Right cardiac atrium (tissue), 5 donors: ENCODE measurements at regions not wholly inside any gene's neighbourhood (a gene's known extent, or its start where the extent isn't known, plus 50 kb on each side); places are given as distances from the start of the nearest gene placed in this dataset.

Experiments
- ATAC-seq, 2 donors: fragments of 200-7000 bp; cut with Tn5 transposase; one replicate each; pipeline versions ENCODE4 v1.8.0 to v1.9.1; 2020; ENCODE audit warnings: moderate library complexity in 2 of 2, mild to moderate bottlenecking in 1 of 2
- DNase-seq, 3 donors: peaks; one replicate each; pipeline ENCODE4 v3.0.0-alpha.2; 2020
- H3K27ac ChIP-seq: one replicate; pipeline ENCODE4 v1.5.1; 2013; ENCODE audit warnings: mild to moderate bottlenecking, low read length, control low read depth, moderate library complexity
- H3K27me3 ChIP-seq: one replicate; pipeline ENCODE4 v1.6.1; 2013; ENCODE audit not compliant: control insufficient read depth, insufficient read depth
- H3K4me1 ChIP-seq: one replicate; pipeline ENCODE4 v1.6.1; 2013; ENCODE audit warnings: low read length; ENCODE audit not compliant: control insufficient read depth, insufficient read depth
- H3K4me3 ChIP-seq: one replicate; pipeline ENCODE4 v1.5.1; 2013; ENCODE audit warnings: low read length, control low read depth
- H3K9me3 ChIP-seq: one replicate; pipeline ENCODE4 v1.6.1; 2013; ENCODE audit warnings: low read length; ENCODE audit not compliant: control insufficient read depth
- WGBS: extraction: QIAGEN DNeasy Blood & Tissue Kit; methylation state at CpG from one replicate; pipeline ENCODE4 v1.1.7; 2013; 5-methylcytosine and 5-hydroxymethylcytosine counted together
- intact Hi-C, 4 donors: fragments of 100-400 bp; cut with DNase I; formaldehyde crosslinking; loops; one replicate each; pipeline versions ENCODE4 v1.11.0 to v1.14.0; 2022 to 2023
- donor health status: healthy with polysubstance abuse.
- donor health status: DM: no; HTN: yes; CAD: no.
- donor health status: DM: no; HTN: no; CAD: no.
- donor health status: DM: no; HTN: yes; CAD: no; lungs with severe emphysema.
- donor health status: DM: yes; HTN: yes; CAD: no.

- no peak overlapping the region for H3K4me3 ChIP-seq
- H3K27me3 ChIP-seq = no peaks in the 10 kb centered on the region
- intact Hi-C loops = no loop called here
- no peak for DNase-seq
- no peaks in the 10 kb centered on the region for H3K4me1 ChIP-seq
- H3K9me3 ChIP-seq = no peaks in the 10 kb centered on the region
- 93% methylated on average over 5 of the region's 5 CpGs for WGBS
- H3K27ac ChIP-seq = no peak overlapping the region
- ATAC-seq = no peak
Observed at GRCh38 chr9:135019224-135019623, 68.2 kb upstream of the OLFM1 start.

- H3K27me3 ChIP-seq = no peaks in the 10 kb centered on the region
- WGBS = 61% methylated on average over 24 of the region's 24 CpGs
- no peak overlapping the region for H3K27ac ChIP-seq
- H3K4me3 ChIP-seq = no peak overlapping the region
- no peaks in the 10 kb centered on the region for H3K9me3 ChIP-seq
- ATAC-seq (no peak), DNase-seq (no peak)
- intact Hi-C loops = no loop called here
- H3K4me1 ChIP-seq = no peaks in the 10 kb centered on the region
Observed at GRCh38 chr9:135020481-135021392, 66.7 kb upstream of the OLFM1 start.

DNA sequence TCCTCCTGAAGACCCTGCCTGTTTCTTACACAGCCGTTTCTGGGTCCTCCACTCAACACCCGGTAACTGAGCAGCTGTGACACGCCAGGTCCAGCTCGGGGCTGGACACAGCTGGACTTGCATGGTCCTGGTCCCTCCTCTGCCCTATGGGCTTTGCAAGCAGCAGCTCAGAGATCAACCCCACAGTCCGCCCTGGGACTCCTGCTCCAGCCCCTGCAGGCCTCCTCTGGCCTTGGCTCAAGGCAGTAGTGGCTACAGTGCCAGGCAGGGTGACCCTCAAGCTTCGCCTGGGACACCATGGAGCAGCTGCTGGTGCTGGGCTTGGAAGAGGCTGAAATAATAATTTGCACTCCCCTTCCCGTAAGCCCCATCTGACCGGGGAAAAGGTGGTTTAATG, 66.1 kb upstream of the OLFM1 start:
- H3K4me1 ChIP-seq = no peaks in the 10 kb centered on the region
- H3K4me3 ChIP-seq = no peak overlapping the region
- no peaks in the 10 kb centered on the region for H3K27me3 ChIP-seq
- intact Hi-C loops = no loop called here
- H3K27ac ChIP-seq = no peak overlapping the region
- ATAC-seq (no peak), DNase-seq (no peak)
- H3K9me3 ChIP-seq = no peaks in the 10 kb centered on the region
- WGBS = 75% methylated on average over 8 of the region's 8 CpGs

GRCh38 chr9:135022191-135022870, 65.1 kb upstream of the OLFM1 start:
- Histone ChIP-seq H3K27me3 (no peaks in the 10 kb centered on the region), H3K4me3 (no peak overlapping the region), H3K9me3 (no peaks in the 10 kb centered on the region), H3K4me1 (no peaks in the 10 kb centered on the region), H3K27ac (no peak overlapping the region)
- ATAC-seq = no peak
- WGBS = 94% methylated on average over 18 of the region's 18 CpGs
- intact Hi-C loops = no loop called here
- DNase-seq = no peak

DNA sequence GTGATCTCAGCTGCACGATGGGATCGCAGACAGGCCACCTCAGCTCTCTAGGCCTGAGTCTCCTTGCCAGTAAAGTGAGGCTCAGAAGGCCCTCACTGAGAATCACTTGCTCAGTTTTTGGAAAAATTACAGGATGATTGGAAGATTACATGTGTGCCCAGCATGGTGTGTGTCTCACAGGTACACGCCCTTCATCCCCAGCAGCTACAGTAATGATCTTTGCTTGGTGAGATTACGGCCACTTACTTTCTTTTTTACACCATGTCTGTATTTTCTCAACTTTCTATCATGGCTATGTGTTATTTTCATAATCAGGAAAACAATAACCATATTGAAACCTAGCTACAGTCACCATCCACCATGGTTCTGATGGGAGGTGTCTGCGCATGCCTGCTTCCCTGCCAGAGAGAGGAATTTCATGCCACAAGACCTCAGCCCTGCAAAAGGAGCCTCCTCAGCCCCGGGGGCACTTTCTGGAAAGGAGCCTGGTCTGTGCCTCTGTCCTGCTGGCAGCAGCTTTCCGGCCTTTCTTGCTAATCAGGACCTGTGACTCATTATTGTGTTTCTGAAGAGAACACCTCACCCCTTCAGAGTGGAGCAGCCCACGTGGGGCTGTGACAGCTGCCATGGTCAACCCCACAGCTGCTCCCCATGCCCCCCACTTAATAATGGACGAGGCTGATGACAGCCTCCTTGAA, 64.2 kb upstream of the OLFM1 start:
- 61% methylated on average over 9 of the region's 9 CpGs for WGBS
- ATAC-seq = peak in 1 of 2 donors; percentile 55
- H3K27ac ChIP-seq = no peak overlapping the region
- no peak for DNase-seq
- intact Hi-C loops = no loop called here
- H3K4me1 ChIP-seq = no peaks in the 10 kb centered on the region
- H3K4me3 ChIP-seq = no peak overlapping the region
- H3K27me3 ChIP-seq = no peaks in the 10 kb centered on the region
- H3K9me3 ChIP-seq = no peaks in the 10 kb centered on the region

DNA sequence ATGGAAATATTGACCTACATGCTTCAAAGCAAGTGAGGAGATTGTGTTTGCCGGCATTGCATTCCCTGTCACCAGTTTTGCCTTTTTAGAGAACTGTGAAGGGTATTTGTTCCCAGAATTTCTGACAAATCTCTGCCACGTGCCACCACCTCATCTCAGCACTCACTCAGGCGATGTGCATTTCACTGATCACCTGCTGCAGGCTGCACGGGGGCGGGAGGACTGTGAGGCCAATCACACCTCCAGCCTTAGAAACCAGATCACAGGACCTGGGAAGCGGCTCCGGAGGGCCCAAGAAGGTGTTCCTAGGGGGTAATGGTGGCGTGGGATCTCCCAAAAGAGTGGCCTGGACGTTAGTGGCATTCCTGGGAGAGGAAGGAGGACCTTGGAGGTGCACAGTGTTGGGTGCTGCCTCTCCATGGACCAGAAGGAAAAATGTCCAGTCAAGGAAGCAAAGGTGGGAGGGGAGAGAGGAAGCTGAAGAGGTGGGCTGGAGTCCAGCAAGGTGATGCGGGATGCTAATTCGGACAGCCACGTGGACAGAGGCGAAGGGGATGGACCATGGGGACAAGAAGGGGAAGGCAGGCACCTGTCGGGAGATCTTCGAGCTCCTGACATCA, 63.6 kb upstream of the OLFM1 start:
- 70% methylated on average over 15 of the region's 15 CpGs for WGBS
- Histone ChIP-seq H3K4me3 (no peak overlapping the region), H3K27ac (no peak overlapping the region), H3K9me3 (no peaks in the 10 kb centered on the region), H3K4me1 (no peaks in the 10 kb centered on the region), H3K27me3 (no peaks in the 10 kb centered on the region)
- no peak for ATAC-seq
- intact Hi-C loops = no loop called here
- no peak for DNase-seq

DNA sequence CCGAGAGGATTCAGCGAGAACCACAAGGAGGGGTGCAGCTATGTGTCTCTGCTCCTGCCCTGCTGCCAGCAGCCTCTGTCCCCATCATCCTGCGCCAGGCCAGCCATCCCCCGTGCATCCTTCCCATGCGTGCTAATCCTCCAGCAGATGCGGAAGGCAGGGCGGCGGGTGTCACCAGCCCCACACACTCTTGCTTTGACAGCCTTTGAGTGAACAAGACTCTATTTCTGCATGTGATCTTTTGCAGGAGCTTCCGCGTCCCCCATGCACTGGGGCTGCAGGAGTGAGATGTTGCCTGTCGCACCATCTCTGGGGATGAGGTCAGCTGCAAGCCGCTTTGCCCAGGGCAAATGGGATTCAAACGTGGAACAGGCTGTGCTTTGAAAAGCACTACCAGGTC, 58.0 kb upstream of the OLFM1 start:
- no peaks in the 10 kb centered on the region for H3K27me3 ChIP-seq
- no peak for ATAC-seq
- H3K4me3 ChIP-seq = no peak overlapping the region
- no peak for DNase-seq
- H3K9me3 ChIP-seq = no peaks in the 10 kb centered on the region
- intact Hi-C loops = no loop called here
- no peak overlapping the region for H3K27ac ChIP-seq
- WGBS = 80% methylated on average over 13 of the region's 13 CpGs
- H3K4me1 ChIP-seq = no peaks in the 10 kb centered on the region

DNA sequence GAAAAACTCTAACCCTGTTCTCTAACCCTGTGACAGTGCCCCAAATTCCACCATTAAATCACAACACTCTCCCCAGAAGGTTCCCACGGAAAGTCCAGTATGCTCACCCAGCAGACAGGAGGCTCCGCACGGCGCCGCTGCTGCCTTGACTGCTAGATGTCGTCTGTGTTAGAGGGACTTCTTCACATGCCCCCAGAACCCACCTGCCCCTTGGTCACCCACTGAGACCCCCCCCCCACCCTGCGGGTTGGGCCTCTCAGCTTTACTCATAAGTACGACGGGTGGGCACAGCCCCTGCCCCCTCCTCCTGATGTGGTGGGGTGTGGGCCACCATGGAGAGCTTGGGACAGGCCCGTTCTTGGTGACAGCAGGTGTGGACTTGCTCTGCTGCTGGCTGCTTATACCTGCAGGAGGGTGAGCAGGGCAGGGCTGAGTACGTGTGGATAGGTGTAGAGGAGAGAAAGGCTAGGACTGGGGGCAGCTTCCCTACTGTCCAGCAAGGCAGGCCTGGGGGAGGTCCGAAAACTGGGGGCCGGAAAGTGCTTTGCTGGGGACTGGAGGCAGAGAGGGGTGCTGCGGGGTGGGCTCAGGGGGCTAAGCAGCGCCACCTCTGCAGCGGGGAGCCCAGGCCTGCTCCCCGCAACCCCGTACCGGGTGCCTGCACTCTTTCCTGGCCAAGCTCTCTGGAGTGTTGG, 57.5 kb upstream of the OLFM1 start:
- intact Hi-C loops = no loop called here

GRCh38 chr9:135030566-135031226, 56.8 kb upstream of the OLFM1 start:
- ATAC-seq (no peak), DNase-seq (no peak)
- WGBS = 55% methylated on average over 16 of the region's 16 CpGs
- Histone ChIP-seq H3K4me3 (no peak overlapping the region), H3K27me3 (no peaks in the 10 kb centered on the region), H3K4me1 (no peaks in the 10 kb centered on the region), H3K9me3 (no peaks in the 10 kb centered on the region), H3K27ac (no peak overlapping the region)
- intact Hi-C loops = no loop called here

More for the DNA sequence above, 57.5 kb upstream of the OLFM1 start:
- no peaks in the 10 kb centered on the region for H3K9me3 ChIP-seq
- WGBS = 77% methylated on average over 19 of the region's 19 CpGs
- no peaks in the 10 kb centered on the region for H3K4me1 ChIP-seq
- DNase-seq (no peak), ATAC-seq (no peak)
- no peak overlapping the region for H3K27ac ChIP-seq
- no peaks in the 10 kb centered on the region for H3K27me3 ChIP-seq
- no peak overlapping the region for H3K4me3 ChIP-seq
